DOHH2 (cell line): ENCODE measurements at regions not wholly inside any gene's neighbourhood (a gene's known extent, or its start where the extent isn't known, plus 50 kb on each side); places are given as distances from the start of the nearest gene placed in this dataset.

Source experiments
- H3F3A ChIP-seq: fragments of 200-600 bp; sonication (generic), shearing (Covaris generic); 2 replicates; pipeline ENCODE4 v1.6.0; 2016; ENCODE audit warnings: antibody characterized with exemption, mild to moderate bottlenecking; ENCODE audit not compliant: control insufficient read depth, insufficient read depth
- H3K27ac ChIP-seq: fragments of 200-600 bp; sonication (generic); 2 replicates; pipeline ENCODE4 v1.5.1; 2014; ENCODE audit warnings: low read depth, mild to moderate bottlenecking, low read length, moderate library complexity
- H3K27me3 ChIP-seq: fragments of 200-600 bp; sonication (generic); 2 replicates; pipeline ENCODE4 v1.6.1; 2014; ENCODE audit warnings: mild to moderate bottlenecking, low read length, mixed read lengths; ENCODE audit not compliant: control insufficient read depth
- H3K36me3 ChIP-seq: fragments of 200-600 bp; sonication (generic); 2 replicates; pipeline ENCODE4 v1.6.1; 2014; ENCODE audit warnings: mild to moderate bottlenecking, low read length, moderate library complexity, mixed read lengths; ENCODE audit not compliant: control insufficient read depth
- H3K4me1 ChIP-seq: fragments of 200-600 bp; sonication (generic); 2 replicates; pipeline ENCODE4 v1.6.1; 2014; ENCODE audit warnings: mild to moderate bottlenecking, low read length, mixed read lengths; ENCODE audit not compliant: control insufficient read depth
- H3K4me2 ChIP-seq: fragments of 200-600 bp; sonication (generic); 2 replicates; pipeline ENCODE4 v1.6.0; 2014; ENCODE audit warnings: mild to moderate bottlenecking, low read length, moderate library complexity
- H3K4me3 ChIP-seq: fragments of 200-600 bp; sonication (generic); 2 replicates; pipeline ENCODE4 v1.5.1; 2014; ENCODE audit warnings: mild to moderate bottlenecking, low read length, mixed read lengths
- H3K79me2 ChIP-seq: fragments of 200-600 bp; sonication (generic); 2 replicates; pipeline ENCODE4 v1.6.1; 2014; ENCODE audit warnings: mild to moderate bottlenecking, low read length, mixed read lengths; ENCODE audit not compliant: control insufficient read depth
- H3K9me2 ChIP-seq: fragments of 200-600 bp; sonication (generic); replicated peaks from 2 replicates; pipeline ENCODE4 v1.6.1; 2014; ENCODE audit warnings: mild to moderate bottlenecking, low read length, mixed read lengths; ENCODE audit not compliant: control insufficient read depth
- H3K9me3 ChIP-seq: fragments of 200-600 bp; sonication (generic); 2 replicates; pipeline ENCODE4 v1.6.1; 2014; ENCODE audit warnings: antibody characterized with exemption, low read length, mixed read lengths; ENCODE audit not compliant: control insufficient read depth, insufficient read depth
- H4K20me1 ChIP-seq: fragments of 200-600 bp; sonication (generic); 2 replicates; pipeline ENCODE4 v1.6.0; 2014; ENCODE audit warnings: low read depth, mild to moderate bottlenecking, antibody characterized with exemption, low read length, moderate library complexity; ENCODE audit not compliant: control insufficient read depth, insufficient read depth
- EZH2phosphoT487 ChIP-seq: fragments of 200-600 bp; sonication (generic); IDR thresholded peaks from 2 replicates; pipeline ENCODE4 v1.6.1; 2017; ENCODE audit warnings: borderline replicate concordance, mild to moderate bottlenecking, antibody characterized with exemption, low read length, moderate library complexity, mixed read lengths
- TF ChIP-seq, protein P1 (sequence below): fragments of 200-600 bp; sonication (generic); IDR thresholded peaks from one replicate; pipeline ENCODE4 v1.5.1; 2014; ENCODE audit warnings: antibody characterized with exemption, mild to moderate bottlenecking, low read depth, low read length; ENCODE audit not compliant: poor library complexity, severe bottlenecking

DNA sequence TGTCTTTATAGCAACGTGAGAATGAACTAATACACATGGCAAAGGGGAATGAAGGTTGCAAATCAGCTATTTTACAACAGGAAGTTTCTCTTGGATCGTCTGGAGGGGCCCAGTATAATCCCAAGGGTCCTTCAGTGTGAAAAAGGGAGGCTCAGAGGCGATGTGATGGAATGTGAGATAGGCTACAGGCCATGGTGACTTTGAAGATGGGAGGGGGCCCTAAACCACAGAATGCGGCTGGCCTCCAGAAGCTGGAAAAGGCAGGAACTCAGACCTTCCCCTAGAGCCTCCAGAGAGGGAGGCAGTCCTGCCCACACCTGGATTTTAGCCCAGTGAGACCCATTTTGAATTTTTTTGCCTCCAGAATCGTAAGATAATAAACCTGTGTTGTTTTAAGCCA, 69.4 kb upstream of the PGM2 start:
- Histone ChIP-seq H3K36me3 (no peaks in the 10 kb centered on the region), H4K20me1 (no peaks in the 10 kb centered on the region), H3K4me3 (no peak overlapping the region), H3K9me2 (no peaks in the 10 kb centered on the region), H3K9me3 (no peaks in the 10 kb centered on the region), H3K27ac (no peak overlapping the region), H3K79me2 (no peaks in the 10 kb centered on the region), H3K4me2 (no peak overlapping the region), H3K4me1 (peaks cover 23% of the 10 kb centered on the region), H3K27me3 (no peaks in the 10 kb centered on the region), H3F3A (no peaks in the 10 kb centered on the region)
- TF ChIP-seq, protein P1, sequence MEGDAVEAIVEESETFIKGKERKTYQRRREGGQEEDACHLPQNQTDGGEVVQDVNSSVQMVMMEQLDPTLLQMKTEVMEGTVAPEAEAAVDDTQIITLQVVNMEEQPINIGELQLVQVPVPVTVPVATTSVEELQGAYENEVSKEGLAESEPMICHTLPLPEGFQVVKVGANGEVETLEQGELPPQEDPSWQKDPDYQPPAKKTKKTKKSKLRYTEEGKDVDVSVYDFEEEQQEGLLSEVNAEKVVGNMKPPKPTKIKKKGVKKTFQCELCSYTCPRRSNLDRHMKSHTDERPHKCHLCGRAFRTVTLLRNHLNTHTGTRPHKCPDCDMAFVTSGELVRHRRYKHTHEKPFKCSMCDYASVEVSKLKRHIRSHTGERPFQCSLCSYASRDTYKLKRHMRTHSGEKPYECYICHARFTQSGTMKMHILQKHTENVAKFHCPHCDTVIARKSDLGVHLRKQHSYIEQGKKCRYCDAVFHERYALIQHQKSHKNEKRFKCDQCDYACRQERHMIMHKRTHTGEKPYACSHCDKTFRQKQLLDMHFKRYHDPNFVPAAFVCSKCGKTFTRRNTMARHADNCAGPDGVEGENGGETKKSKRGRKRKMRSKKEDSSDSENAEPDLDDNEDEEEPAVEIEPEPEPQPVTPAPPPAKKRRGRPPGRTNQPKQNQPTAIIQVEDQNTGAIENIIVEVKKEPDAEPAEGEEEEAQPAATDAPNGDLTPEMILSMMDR = no peak
- TF ChIP-seq EZH2phosphoT487 = no peak

DNA sequence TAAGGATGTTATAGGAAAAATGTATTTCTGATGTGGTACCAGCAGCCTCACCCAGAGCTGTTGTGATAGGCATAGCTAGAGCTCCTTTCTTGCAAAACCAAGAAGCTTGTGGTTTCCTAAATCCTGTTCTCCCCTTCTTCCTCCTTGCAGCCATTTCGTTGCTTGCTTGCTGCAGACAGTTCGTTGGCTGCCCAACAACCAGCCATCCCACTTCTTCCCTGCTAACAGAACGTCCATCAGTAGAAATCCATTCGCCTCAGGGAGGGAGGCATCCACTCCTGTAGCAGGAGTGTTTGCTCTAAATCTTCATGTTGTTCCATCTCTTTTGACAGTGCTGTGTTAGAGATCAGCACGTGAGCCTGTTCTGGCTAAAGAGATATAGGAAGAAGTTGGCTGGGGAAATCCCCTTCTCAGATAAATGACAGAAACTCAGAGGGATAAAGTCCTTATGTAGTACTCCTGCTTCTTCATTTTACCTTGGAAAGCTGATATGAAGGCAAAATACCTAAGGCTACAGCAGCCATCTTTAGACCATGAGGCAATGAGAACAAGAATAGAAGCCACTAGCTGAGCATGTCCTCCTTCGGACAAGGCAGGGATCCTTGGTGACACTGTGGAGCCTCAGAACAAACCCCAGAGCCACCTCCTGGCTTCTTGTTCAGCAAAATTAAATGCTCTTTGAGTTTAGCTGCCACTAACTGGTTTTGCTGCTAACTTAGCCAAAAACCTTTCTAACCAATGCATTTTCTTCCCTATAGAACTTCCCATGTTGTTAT, 68.4 kb upstream of the RELL1 start:
- Histone ChIP-seq H3K36me3 (no peaks in the 10 kb centered on the region), H4K20me1 (no peaks in the 10 kb centered on the region), H3K27me3 (no peaks in the 10 kb centered on the region), H3K4me1 (peaks cover 33% of the 10 kb centered on the region), H3F3A (0 out of 2 replicates have a peak, but pooled peaks cover 8% of the 10 kb centered on the region), H3K4me3 (no peak overlapping the region), H3K9me3 (no peaks in the 10 kb centered on the region), H3K27ac (no peak overlapping the region), H3K79me2 (no peaks in the 10 kb centered on the region), H3K4me2 (peak overlapping the region; percentile 41), H3K9me2 (no peaks in the 10 kb centered on the region)
- no peak for TF ChIP-seq EZH2phosphoT487
- TF ChIP-seq, protein P1 = no peak

DNA sequence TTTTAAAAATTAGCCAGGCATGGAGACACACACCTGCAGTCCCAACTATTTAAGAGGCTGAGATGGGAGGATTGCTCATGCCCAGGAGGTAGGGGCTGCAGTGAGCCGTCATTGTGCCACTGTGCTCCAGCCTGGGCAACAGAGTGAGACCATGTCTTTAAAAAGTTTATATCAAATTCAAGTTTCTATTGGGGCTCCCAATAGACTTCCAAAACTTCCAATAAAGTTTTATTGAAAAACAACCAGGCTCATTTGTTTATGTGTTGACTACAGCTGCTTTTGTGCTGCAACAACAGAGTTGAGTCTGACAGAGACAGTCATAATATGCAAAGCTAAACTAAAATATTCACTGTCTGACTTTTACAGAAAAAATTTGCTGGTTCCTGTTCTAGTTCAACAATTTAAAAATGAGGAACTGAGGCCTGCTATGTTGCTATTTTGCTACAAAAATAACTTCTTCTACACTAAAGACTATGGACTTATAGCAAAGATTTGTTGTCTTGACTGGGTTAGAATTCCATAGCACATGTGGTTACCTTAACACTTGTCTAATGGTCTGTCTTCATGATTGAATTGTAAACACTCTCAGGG, 63.3 kb upstream of the RELL1 start:
- no peaks in the 10 kb centered on the region for H4K20me1 ChIP-seq
- H3K9me3 ChIP-seq = peaks cover 7% of the 10 kb centered on the region; the same call in 1 of the 2 replicates
- peaks cover 34% of the 10 kb centered on the region for H3K4me1 ChIP-seq
- no peaks in the 10 kb centered on the region for H3K27me3 ChIP-seq
- H3K79me2 ChIP-seq = no peaks in the 10 kb centered on the region
- H3K4me2 ChIP-seq = peak overlapping the region; percentile 43
- no peaks in the 10 kb centered on the region for H3K9me2 ChIP-seq
- no peaks in the 10 kb centered on the region for H3K36me3 ChIP-seq
- peak overlapping the region; percentile 28 for H3K4me3 ChIP-seq
- peaks cover 13% of the 10 kb centered on the region for H3F3A ChIP-seq
- H3K27ac ChIP-seq = peak overlapping the region; percentile 58
- TF ChIP-seq EZH2phosphoT487 = no peak
- TF ChIP-seq, protein P1 = no peak
